Testis (tissue), 2 donors: ENCODE measurements at regions not wholly inside any gene's neighbourhood (a gene's known extent, or its start where the extent isn't known, plus 50 kb on each side); places are given as distances from the start of the nearest gene placed in this dataset.

Experiments
- POLR2A ChIP-seq: fragments of 450-650 bp; IDR thresholded peaks from one replicate; pipeline ENCODE4 v1.6.1; 2017; ENCODE audit warnings: antibody characterized with exemption, mild to moderate bottlenecking, moderate library complexity
- TF ChIP-seq, protein P1 (sequence below), 3 experiments: fragments of 450-650 bp in 2 of 3; fragments of 200-600 bp in 1 of 3; sonication (generic) in 1 of 3; IDR thresholded peaks; one replicate each; pipeline ENCODE4 v1.5.1; 2016 to 2019; ENCODE audit warnings: antibody characterized with exemption in 3 of 3, mild to moderate bottlenecking in 2 of 3, moderate library complexity in 1 of 3

DNA sequence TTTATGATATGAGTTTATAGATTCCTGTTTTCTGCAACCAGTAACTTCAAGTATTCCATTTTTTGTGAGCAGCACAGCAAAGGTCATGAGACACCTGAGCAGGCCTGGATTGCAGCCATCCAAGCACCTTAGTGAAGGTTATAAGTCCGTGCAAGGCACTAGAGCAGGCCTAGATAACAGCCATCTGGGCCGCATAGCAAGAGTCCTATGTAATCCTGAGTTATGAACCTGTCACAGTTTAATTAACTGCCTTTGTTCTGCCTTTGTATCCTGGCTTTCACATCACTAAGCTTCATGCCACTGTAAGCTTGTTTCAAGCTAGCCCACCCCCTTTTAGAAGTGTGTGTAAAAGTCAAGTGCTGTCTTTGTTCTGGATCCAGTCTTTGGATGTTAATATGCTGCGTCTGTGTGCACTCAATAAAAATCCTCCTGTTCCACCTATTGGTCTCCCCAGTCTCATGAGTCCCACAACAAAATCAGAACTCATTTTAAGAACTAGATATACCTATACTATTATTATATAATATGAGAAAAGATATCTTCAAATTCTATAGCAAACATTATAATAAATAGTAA is 556.2 kb upstream of the CHRM3 start:
- TF ChIP-seq, protein P1, sequence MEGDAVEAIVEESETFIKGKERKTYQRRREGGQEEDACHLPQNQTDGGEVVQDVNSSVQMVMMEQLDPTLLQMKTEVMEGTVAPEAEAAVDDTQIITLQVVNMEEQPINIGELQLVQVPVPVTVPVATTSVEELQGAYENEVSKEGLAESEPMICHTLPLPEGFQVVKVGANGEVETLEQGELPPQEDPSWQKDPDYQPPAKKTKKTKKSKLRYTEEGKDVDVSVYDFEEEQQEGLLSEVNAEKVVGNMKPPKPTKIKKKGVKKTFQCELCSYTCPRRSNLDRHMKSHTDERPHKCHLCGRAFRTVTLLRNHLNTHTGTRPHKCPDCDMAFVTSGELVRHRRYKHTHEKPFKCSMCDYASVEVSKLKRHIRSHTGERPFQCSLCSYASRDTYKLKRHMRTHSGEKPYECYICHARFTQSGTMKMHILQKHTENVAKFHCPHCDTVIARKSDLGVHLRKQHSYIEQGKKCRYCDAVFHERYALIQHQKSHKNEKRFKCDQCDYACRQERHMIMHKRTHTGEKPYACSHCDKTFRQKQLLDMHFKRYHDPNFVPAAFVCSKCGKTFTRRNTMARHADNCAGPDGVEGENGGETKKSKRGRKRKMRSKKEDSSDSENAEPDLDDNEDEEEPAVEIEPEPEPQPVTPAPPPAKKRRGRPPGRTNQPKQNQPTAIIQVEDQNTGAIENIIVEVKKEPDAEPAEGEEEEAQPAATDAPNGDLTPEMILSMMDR (IDR thresholded peaks at IDR 0.05) = no peak
- no peak for TF ChIP-seq POLR2A
